ENCODE measurements at regions not wholly inside any gene's neighbourhood (a gene's known extent, or its start where the extent isn't known, plus 50 kb on each side); places are given as distances from the start of the nearest gene placed in this dataset.

GRCh38 chr13:44058624-44059215 is 179.0 kb downstream of the LACC1 start:
- no peak overlapping the region for H3K4me3 Mint-ChIP-seq
- H3K4me1 Mint-ChIP-seq, result peaks cover 29% of the 10 kb centered on the region
- no peak for DNase-seq
- peaks cover 3% of the 10 kb centered on the region for H3K27me3 Mint-ChIP-seq (ENCODE audit: low read depth, poor library complexity)
- no peak for TF ChIP-seq CTCF (IDR thresholded peaks at IDR 0.05)
- H3K36me3 Mint-ChIP-seq (ENCODE audit: low read depth), result no peaks in the 10 kb centered on the region
- no peaks in the 10 kb centered on the region for H3K9me3 Mint-ChIP-seq
- H3K27ac Mint-ChIP-seq, result no peak overlapping the region

GRCh38 chr13:44061876-44062275 is 182.2 kb downstream of the LACC1 start:
- H3K9me3 Mint-ChIP-seq, result peaks cover 2% of the 10 kb centered on the region
- DNase-seq, result no peak
- H3K4me3 Mint-ChIP-seq, result no peak overlapping the region
- peaks cover 8% of the 10 kb centered on the region for H3K27me3 Mint-ChIP-seq (ENCODE audit: low read depth, poor library complexity)
- peaks cover 2% of the 10 kb centered on the region for H3K36me3 Mint-ChIP-seq (ENCODE audit: low read depth)
- peaks cover 35% of the 10 kb centered on the region for H3K4me1 Mint-ChIP-seq
- TF ChIP-seq CTCF (IDR thresholded peaks at IDR 0.05), result no peak
- H3K27ac Mint-ChIP-seq, result no peak overlapping the region

GRCh38 chr13:44063467-44063866 is 183.8 kb downstream of the LACC1 start:
- no peak overlapping the region for H3K27ac Mint-ChIP-seq
- peaks cover 8% of the 10 kb centered on the region for H3K27me3 Mint-ChIP-seq (ENCODE audit: low read depth, poor library complexity)
- no peak overlapping the region for H3K4me3 Mint-ChIP-seq
- peaks cover 40% of the 10 kb centered on the region for H3K4me1 Mint-ChIP-seq
- TF ChIP-seq CTCF (IDR thresholded peaks at IDR 0.05), result no peak
- H3K9me3 Mint-ChIP-seq, result peaks cover 9% of the 10 kb centered on the region
- no peak for DNase-seq
- H3K36me3 Mint-ChIP-seq (ENCODE audit: low read depth), result peaks cover 7% of the 10 kb centered on the region

GRCh38 chr13:44063881-44064280 is 184.2 kb downstream of the LACC1 start:
- H3K4me3 Mint-ChIP-seq, result no peak overlapping the region
- TF ChIP-seq CTCF (IDR thresholded peaks at IDR 0.05), result no peak
- peaks cover 44% of the 10 kb centered on the region for H3K4me1 Mint-ChIP-seq
- no peak for DNase-seq
- no peak overlapping the region for H3K27ac Mint-ChIP-seq
- H3K9me3 Mint-ChIP-seq, result peaks cover 13% of the 10 kb centered on the region
- peaks cover 8% of the 10 kb centered on the region for H3K27me3 Mint-ChIP-seq (ENCODE audit: low read depth, poor library complexity)
- peaks cover 11% of the 10 kb centered on the region for H3K36me3 Mint-ChIP-seq (ENCODE audit: low read depth)

- peaks cover 18% of the 10 kb centered on the region for H3K9me3 Mint-ChIP-seq
- H3K4me3 Mint-ChIP-seq, result no peak overlapping the region
- peaks cover 49% of the 10 kb centered on the region for H3K4me1 Mint-ChIP-seq
- peaks cover 8% of the 10 kb centered on the region for H3K27me3 Mint-ChIP-seq (ENCODE audit: low read depth, poor library complexity)
- DNase-seq, result no peak
- no peak overlapping the region for H3K27ac Mint-ChIP-seq
- peaks cover 16% of the 10 kb centered on the region for H3K36me3 Mint-ChIP-seq (ENCODE audit: low read depth)
- TF ChIP-seq CTCF (IDR thresholded peaks at IDR 0.05), result no peak
Observed at GRCh38 chr13:44064357-44064756, 184.7 kb downstream of the LACC1 start.

- peaks cover 5% of the 10 kb centered on the region for H3K27me3 Mint-ChIP-seq (ENCODE audit: low read depth, poor library complexity)
- TF ChIP-seq CTCF (IDR thresholded peaks at IDR 0.05), result no peak
- peaks cover 42% of the 10 kb centered on the region for H3K4me1 Mint-ChIP-seq
- no peak for DNase-seq
- H3K9me3 Mint-ChIP-seq, result peaks cover 50% of the 10 kb centered on the region
- no peak overlapping the region for H3K27ac Mint-ChIP-seq
- no peak overlapping the region for H3K4me3 Mint-ChIP-seq
- peaks cover 26% of the 10 kb centered on the region for H3K36me3 Mint-ChIP-seq (ENCODE audit: low read depth)
Observed at GRCh38 chr13:44068169-44068568, 188.5 kb downstream of the LACC1 start.
